HG02943 (cell line): ENCODE measurements at regions not wholly inside any gene's neighbourhood (a gene's known extent, or its start where the extent isn't known, plus 50 kb on each side); places are given as distances from the start of the nearest gene placed in this dataset.

Experiments
- ATAC-seq: cut with Tn5 transposase; IDR thresholded peaks from one replicate; pipeline ENCODE4 v1.9.1; 2021; ENCODE audit warnings: mild to moderate bottlenecking, low read depth, moderate library complexity; ENCODE audit not compliant: unreplicated experiment

- ATAC-seq = no peak
Measured at GRCh38 chr9:113807173-113808061, 68.7 kb upstream of the ZNF618 start.

DNA sequence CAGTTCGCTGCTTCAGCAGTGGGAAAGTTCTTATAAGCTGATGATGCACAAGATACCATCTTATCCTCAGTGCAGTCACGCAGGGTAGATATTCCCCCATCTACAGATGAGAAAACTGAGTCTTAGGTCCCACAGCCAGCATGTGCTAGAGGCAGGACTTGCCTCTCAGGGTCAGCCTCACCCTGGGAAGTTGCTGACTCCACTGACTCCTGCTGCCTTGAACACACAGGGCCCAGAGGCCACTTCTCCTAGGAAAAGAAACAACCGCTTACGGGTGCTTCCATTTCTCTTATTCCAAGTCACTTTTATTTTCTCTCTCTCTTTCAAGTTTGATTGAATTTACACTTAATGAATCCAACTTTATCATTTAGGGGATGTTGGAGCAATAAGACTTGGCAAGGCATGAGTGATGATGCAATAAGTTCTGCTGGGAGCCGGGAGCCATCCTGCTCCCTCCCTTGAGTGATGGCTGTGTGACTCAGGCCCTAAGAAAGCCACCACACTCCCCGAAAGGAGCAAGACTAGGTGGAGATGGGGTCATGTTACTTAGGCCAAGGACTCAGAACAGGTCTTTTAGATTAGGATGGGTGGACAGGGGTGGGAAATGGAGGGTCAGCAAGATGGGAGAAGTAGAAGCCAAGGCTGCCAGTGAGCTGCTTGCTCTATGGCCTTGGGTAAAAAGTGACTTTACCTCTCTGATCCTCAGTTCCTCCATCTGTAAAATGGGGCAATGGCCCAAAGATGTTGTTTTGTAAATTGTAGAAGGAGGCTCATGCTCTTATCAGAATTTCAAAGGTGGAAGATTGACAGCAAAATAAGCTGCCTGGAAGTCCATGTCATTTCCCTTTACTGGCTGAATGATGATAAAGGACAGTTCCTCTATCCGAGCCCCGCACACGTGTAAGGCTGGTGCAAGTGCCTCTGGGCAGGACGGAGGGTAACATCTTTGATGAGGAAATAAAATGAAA is 67.4 kb upstream of the ZNF618 start:
- no peak for ATAC-seq

- no peak for ATAC-seq
Measured at GRCh38 chr9:113817171-113817570, 58.9 kb upstream of the ZNF618 start.

- ATAC-seq = no peak
Measured at GRCh38 chr9:113818391-113818790, 57.7 kb upstream of the ZNF618 start.

DNA sequence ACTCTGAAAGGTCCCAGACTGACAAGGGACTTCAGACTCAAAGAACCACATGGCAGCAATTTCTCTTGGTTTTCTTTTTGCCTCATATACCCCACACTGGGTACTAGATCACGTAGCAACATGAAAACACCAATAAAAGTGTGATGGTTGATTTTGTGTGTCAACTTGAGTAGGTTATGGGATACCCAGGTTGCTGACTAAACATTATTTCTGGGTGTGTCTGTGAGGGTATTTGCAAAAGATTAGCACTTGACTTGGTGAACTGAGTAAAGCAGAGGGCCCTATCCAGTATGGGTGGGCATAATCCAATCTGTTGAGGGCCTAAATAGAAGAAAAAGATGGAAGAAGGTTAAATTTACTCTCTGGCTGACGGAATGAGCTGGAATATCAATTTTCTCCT is 53.8 kb upstream of the ZNF618 start:
- ATAC-seq = no peak

DNA sequence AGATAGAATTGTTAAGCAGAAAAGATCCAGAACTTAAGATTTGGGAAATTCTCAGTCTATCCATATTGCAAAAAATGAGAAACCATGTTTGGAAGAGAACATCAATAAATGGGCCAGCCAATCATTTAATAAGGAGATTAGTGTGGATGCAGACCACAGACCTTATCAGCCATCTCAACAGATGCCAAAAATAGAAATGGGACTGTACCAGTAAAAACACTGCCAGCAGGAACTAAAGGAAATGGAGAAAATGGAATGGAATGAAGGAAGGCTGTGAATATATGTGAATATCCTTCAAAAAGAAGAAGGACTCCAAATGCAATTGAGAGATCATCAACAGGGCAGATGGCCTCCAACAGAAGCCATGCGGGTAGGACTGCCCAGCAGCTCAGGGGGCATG is 52.7 kb upstream of the ZNF618 start:
- ATAC-seq = no peak
